ENCODE measurements at regions not wholly inside any gene's neighbourhood (a gene's known extent, or its start where the extent isn't known, plus 50 kb on each side); places are given as distances from the start of the nearest gene placed in this dataset.

DNA sequence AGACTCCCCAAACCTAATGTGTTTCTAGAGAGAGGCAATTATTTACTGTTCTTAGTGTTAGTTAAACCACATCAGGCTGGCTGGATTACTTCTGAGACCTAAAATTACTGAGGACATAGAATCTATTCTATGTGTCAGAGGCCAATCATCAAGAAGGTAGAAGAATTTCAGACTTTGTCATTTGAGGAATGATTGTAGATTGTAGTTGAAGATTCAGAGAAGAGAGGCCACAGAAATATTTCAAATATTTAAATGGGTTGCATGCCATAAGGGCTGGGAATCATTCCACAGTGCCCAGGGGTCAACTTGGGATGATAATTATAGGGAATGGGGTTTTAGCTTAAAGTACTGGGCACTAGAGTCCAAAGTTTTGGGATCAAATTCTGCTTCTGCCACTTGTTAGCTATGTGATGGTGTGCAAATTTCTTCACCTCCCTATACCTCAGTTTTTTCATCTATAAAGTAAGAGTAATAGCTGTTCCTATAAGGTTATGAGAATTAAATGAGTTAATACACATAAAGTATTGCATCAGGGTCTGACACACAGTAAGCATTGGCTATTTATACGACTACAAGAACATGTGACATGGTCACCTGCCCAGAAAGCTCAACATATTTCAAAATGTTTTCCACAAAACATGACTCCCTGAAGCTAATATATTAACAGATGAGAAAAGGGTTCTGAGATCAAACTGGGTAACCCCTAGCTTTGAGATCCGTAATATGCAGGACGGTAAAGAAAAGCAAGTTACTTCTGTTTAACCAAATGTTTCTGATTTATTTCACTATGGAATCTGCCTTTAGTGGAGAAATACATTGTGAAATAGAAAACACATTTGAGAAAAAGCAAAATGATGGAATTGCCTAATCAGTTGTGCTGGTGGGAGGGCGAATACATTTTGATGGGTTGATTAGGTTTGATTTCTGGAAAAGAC, 69.7 kb upstream of the SPAG17 start:
- no TSS peak for BruUV-seq (replicated peaks)

DNA sequence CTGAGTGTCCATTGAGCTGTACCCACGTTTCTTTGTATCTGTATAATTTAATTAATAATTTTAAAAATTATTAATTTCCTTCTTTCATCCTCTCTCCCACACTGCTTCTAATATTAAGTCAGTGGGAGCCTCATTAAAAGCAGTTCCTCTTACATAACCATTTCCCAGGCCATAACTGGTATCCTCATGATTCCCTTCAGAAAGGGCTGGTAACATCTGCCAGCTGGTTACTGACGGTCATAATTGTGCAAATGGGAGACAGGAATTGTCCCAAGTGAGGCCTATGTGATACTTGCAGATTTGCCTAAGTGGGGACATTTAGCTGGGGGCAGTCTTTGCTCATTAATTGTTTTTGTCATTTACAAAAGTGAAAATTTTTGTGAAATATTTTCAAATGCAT, 69.0 kb upstream of the SPAG17 start:
- Histone ChIP-seq H3K4me1 (ENCODE audit: insufficient read depth, low read length, poor library complexity, severe bottlenecking) (no peaks in the 10 kb centered on the region), H3K9me3 (ENCODE audit: low read length) (no peaks in the 10 kb centered on the region), H3K27ac (ENCODE audit: low read depth, low read length, poor library complexity, severe bottlenecking) (no peak overlapping the region), H3K4me2 (ENCODE audit: low read length) (no peak overlapping the region), H3K79me2 (ENCODE audit: insufficient read depth, low read depth, low read length) (no peaks in the 10 kb centered on the region), H4K20me1 (ENCODE audit: insufficient read depth, low read length) (no peaks in the 10 kb centered on the region), H3K4me3 (ENCODE audit: low read depth, low read length, poor library complexity, severe bottlenecking) (no peak overlapping the region), H2AFZ (ENCODE audit: low read length) (no peak overlapping the region), H3K36me3 (ENCODE audit: insufficient read depth, low read length) (no peaks in the 10 kb centered on the region), H3K9me2 (ENCODE audit: insufficient read depth, low read length) (no peaks in the 10 kb centered on the region)
- ChIA-PET POLR2A (interaction anchor here (0.6 kb wide), 1 partner anchor 340 kb away, joined by 3 read pairs; no protein-coding TSS in a partner anchor), CTCF (ENCODE audit: unreplicated experiment) (no interaction called here)
- intact Hi-C loops (cut with micrococcal nuclease; ENCODE audit: unreplicated experiment), result no loop called here
- TF ChIP-seq EZH2phosphoT487 (IDR thresholded peaks at IDR 0.05; ENCODE audit: borderline replicate concordance, low read depth, low read length), result no peak
- no peak for TF ChIP-seq CTCF (conservative IDR thresholded peaks at IDR 0.05; ENCODE audit: low read length)
- no TSS peak for BruUV-seq (replicated peaks)
- no peak for DNase-seq (ENCODE audit: low spot score)

More for the DNA sequence above, 69.7 kb upstream of the SPAG17 start:
- Histone ChIP-seq H3K4me2 (ENCODE audit: low read length) (no peak overlapping the region), H3K4me1 (ENCODE audit: insufficient read depth, low read length, poor library complexity, severe bottlenecking) (no peaks in the 10 kb centered on the region), H3K9me2 (ENCODE audit: insufficient read depth, low read length) (no peaks in the 10 kb centered on the region), H4K20me1 (ENCODE audit: insufficient read depth, low read length) (no peaks in the 10 kb centered on the region), H3K36me3 (ENCODE audit: insufficient read depth, low read length) (no peaks in the 10 kb centered on the region), H3K27ac (ENCODE audit: low read depth, low read length, poor library complexity, severe bottlenecking) (no peak overlapping the region), H2AFZ (ENCODE audit: low read length) (no peak overlapping the region), H3K9me3 (ENCODE audit: low read length) (no peaks in the 10 kb centered on the region), H3K79me2 (ENCODE audit: insufficient read depth, low read depth, low read length) (no peaks in the 10 kb centered on the region), H3K4me3 (ENCODE audit: low read depth, low read length, poor library complexity, severe bottlenecking) (no peak overlapping the region)
- ChIA-PET POLR2A (interaction anchor here (0.6 to 0.9 kb wide), 2 partner anchors 9 to 339 kb away, joined by 3 read pairs; no protein-coding TSS in a partner anchor), CTCF (ENCODE audit: unreplicated experiment) (no interaction called here)
- TF ChIP-seq EZH2phosphoT487 (IDR thresholded peaks at IDR 0.05; ENCODE audit: borderline replicate concordance, low read depth, low read length) (no peak), CTCF (conservative IDR thresholded peaks at IDR 0.05; ENCODE audit: low read length) (no peak)
- intact Hi-C loops (cut with micrococcal nuclease; ENCODE audit: unreplicated experiment), result no loop called here
- no peak for DNase-seq (ENCODE audit: low spot score)

Data from OCI-LY7 (cell line).